SK-N-SH treated with all-trans-retinoic acid at 6 μM for 48 hours (cell line): ENCODE measurements at regions not wholly inside any gene's neighbourhood (a gene's known extent, or its start where the extent isn't known, plus 50 kb on each side); places are given as distances from the start of the nearest gene placed in this dataset.

Experiments used
- ATAC-seq: fragments of 200-7000 bp; cut with Tn5 transposase; 3 replicates; pipeline ENCODE4 v1.9.1; 2020; ENCODE audit warnings: mild to moderate bottlenecking, moderate library complexity
- ARNTL ChIP-seq: fragments of 450-650 bp; formaldehyde crosslinking; IDR thresholded peaks from 2 replicates; pipeline ENCODE4 v1.5.0; 2020; ENCODE audit warnings: low read depth, mild to moderate bottlenecking, moderate library complexity, borderline replicate concordance
- BACH2 ChIP-seq: fragments of 250-450 bp; sonication (Bioruptor Pico); IDR thresholded peaks from 2 replicates; pipeline ENCODE4 v1.9.0; 2021; ENCODE audit warnings: mild to moderate bottlenecking, borderline replicate concordance
- CREB5 ChIP-seq: fragments of 250-450 bp; sonication (Bioruptor Pico); IDR thresholded peaks from 2 replicates; pipeline ENCODE4 v1.5.1; 2020; ENCODE audit warnings: low read depth, mild to moderate bottlenecking, moderate library complexity
- CSDC2 ChIP-seq: fragments of 250-450 bp; sonication (Bioruptor Pico); IDR thresholded peaks from 2 replicates; pipeline ENCODE4 v1.5.0; 2020; ENCODE audit warnings: mild to moderate bottlenecking, moderate library complexity
- CSRNP3 ChIP-seq: fragments of 250-450 bp; sonication (Bioruptor Pico); IDR thresholded peaks from 2 replicates; pipeline ENCODE4 v1.5.1; 2021; ENCODE audit warnings: mild to moderate bottlenecking, moderate library complexity
- ESRRG ChIP-seq: fragments of 250-450 bp; sonication (Bioruptor Pico); IDR thresholded peaks from 2 replicates; pipeline ENCODE4 v1.6.1; 2021; ENCODE audit warnings: mild to moderate bottlenecking
- GLIS3 ChIP-seq: fragments of 250-450 bp; sonication (Bioruptor Pico); IDR thresholded peaks from 2 replicates; pipeline ENCODE4 v1.5.0; 2020; ENCODE audit warnings: mild to moderate bottlenecking, moderate library complexity
- ISL1 ChIP-seq: fragments of 250-450 bp; sonication (Bioruptor Pico); IDR thresholded peaks from 2 replicates; pipeline ENCODE4 v2.1.2; 2022; ENCODE audit warnings: mild to moderate bottlenecking, moderate library complexity
- OSR1 ChIP-seq: fragments of 250-450 bp; sonication (Bioruptor Pico); IDR thresholded peaks from 2 replicates; pipeline ENCODE4 v1.8.0; 2022; ENCODE audit warnings: moderate library complexity, mild to moderate bottlenecking, inconsistent platforms
- POU6F1 ChIP-seq: fragments of 250-450 bp; sonication (Bioruptor Pico); IDR thresholded peaks from 2 replicates; pipeline ENCODE4 v1.8.0; 2021; ENCODE audit warnings: low read depth, mild to moderate bottlenecking, moderate library complexity, borderline replicate concordance
- PPARA ChIP-seq: fragments of 250-450 bp; sonication (Bioruptor Pico); IDR thresholded peaks from 2 replicates; pipeline ENCODE4 v1.5.0; 2020; ENCODE audit warnings: mild to moderate bottlenecking, borderline replicate concordance
- RARB ChIP-seq: fragments of 250-450 bp; sonication (Bioruptor Pico); IDR thresholded peaks from 2 replicates; pipeline ENCODE4 v1.8.0; 2021; ENCODE audit warnings: mild to moderate bottlenecking, moderate library complexity
- SNAI2 ChIP-seq: fragments of 250-450 bp; sonication (Bioruptor Pico); IDR thresholded peaks from 2 replicates; pipeline ENCODE4 v1.5.0; 2020; ENCODE audit warnings: mild to moderate bottlenecking, moderate library complexity
- TCF4 ChIP-seq: fragments of 250-450 bp; sonication (Bioruptor Pico); IDR thresholded peaks from 2 replicates; pipeline ENCODE4 v1.8.0; 2021; ENCODE audit warnings: mild to moderate bottlenecking, moderate library complexity, borderline replicate concordance
- TOX ChIP-seq: fragments of 250-450 bp; sonication (Bioruptor Pico); IDR thresholded peaks from 2 replicates; pipeline ENCODE4 v1.8.0; 2021; ENCODE audit warnings: mild to moderate bottlenecking, moderate library complexity, borderline replicate concordance
- TSHZ2 ChIP-seq: fragments of 250-450 bp; sonication (Bioruptor Pico); IDR thresholded peaks from 2 replicates; pipeline ENCODE4 v1.5.0; 2020; ENCODE audit warnings: mild to moderate bottlenecking, moderate library complexity
- ZFP3 ChIP-seq: fragments of 250-450 bp; sonication (Bioruptor Pico); IDR thresholded peaks from 2 replicates; pipeline ENCODE4 v1.5.0; 2020; ENCODE audit warnings: mild to moderate bottlenecking, moderate library complexity
- ZFP30 ChIP-seq: fragments of 450-650 bp; formaldehyde crosslinking; IDR thresholded peaks from 2 replicates; pipeline ENCODE4 v1.5.0; 2022; ENCODE audit warnings: mild to moderate bottlenecking, moderate library complexity
- ZNF565 ChIP-seq: fragments of 450-650 bp; formaldehyde crosslinking; conservative IDR thresholded peaks from 2 replicates; pipeline ENCODE4 v1.5.0; 2020; ENCODE audit warnings: low read depth, mild to moderate bottlenecking, moderate library complexity
- ZNF70 ChIP-seq: fragments of 450-650 bp; formaldehyde crosslinking; IDR thresholded peaks from 2 replicates; pipeline ENCODE4 v1.5.0; 2020; ENCODE audit warnings: mild to moderate bottlenecking, moderate library complexity
- ZNF8 ChIP-seq: fragments of 450-650 bp; formaldehyde crosslinking; IDR thresholded peaks from 2 replicates; pipeline ENCODE4 v1.5.0; 2020; ENCODE audit warnings: mild to moderate bottlenecking, moderate library complexity

GRCh38 chr21:40936178-40936577, 89.2 kb upstream of the DSCAM start:
- no peak for TF ChIP-seq OSR1 (CRISPR knock-in tag)
- TF ChIP-seq ISL1 (CRISPR knock-in tag), result no peak
- no peak for TF ChIP-seq TOX (CRISPR knock-in tag)
- no peak for TF ChIP-seq TCF4 (CRISPR knock-in tag)
- no peak for TF ChIP-seq CSRNP3
- TF ChIP-seq SNAI2 (CRISPR knock-in tag), result no peak
- no peak for TF ChIP-seq BACH2 (CRISPR knock-in tag)
- no peak for TF ChIP-seq ZNF565 (CRISPR knock-in tag)
- no peak for TF ChIP-seq CREB5 (CRISPR knock-in tag)
- no peak for TF ChIP-seq ZFP30
- TF ChIP-seq, all 23 proteins: peak for 0
- no peak for ATAC-seq

GRCh38 chr21:40936771-40937261, 89.9 kb upstream of the DSCAM start:
- TF ChIP-seq CSDC2 (CRISPR knock-in tag), result no peak
- ATAC-seq, result no peak

- no peak for TF ChIP-seq CSRNP3
- no peak for TF ChIP-seq BACH2 (CRISPR knock-in tag)
- TF ChIP-seq TOX (CRISPR knock-in tag), result no peak
- no peak for TF ChIP-seq ARNTL (CRISPR knock-in tag)
- no peak for TF ChIP-seq SNAI2 (CRISPR knock-in tag)
- TF ChIP-seq RARB (CRISPR knock-in tag), result no peak
- TF ChIP-seq ZFP3 (CRISPR knock-in tag), result no peak
- no peak for TF ChIP-seq POU6F1 (CRISPR knock-in tag)
- no peak for TF ChIP-seq PPARA (CRISPR knock-in tag)
- no peak for TF ChIP-seq GLIS3
- no peak for TF ChIP-seq ESRRG (CRISPR knock-in tag)
- TF ChIP-seq CREB5 (CRISPR knock-in tag), result no peak
- no peak for TF ChIP-seq ISL1 (CRISPR knock-in tag)
- no peak for TF ChIP-seq ZNF565 (CRISPR knock-in tag)
- no peak for TF ChIP-seq ZNF70 (CRISPR knock-in tag)
- TF ChIP-seq ZNF8, result no peak
- no peak for ATAC-seq
Measured at GRCh38 chr21:40938078-40938477, 91.1 kb upstream of the DSCAM start.

GRCh38 chr21:40938611-40939010, 91.7 kb upstream of the DSCAM start:
- ATAC-seq, result no peak
- TF ChIP-seq CREB5 (CRISPR knock-in tag) (no peak), ARNTL (CRISPR knock-in tag) (no peak), POU6F1 (CRISPR knock-in tag) (no peak), TCF4 (CRISPR knock-in tag) (no peak), BACH2 (CRISPR knock-in tag) (no peak), ZNF8 (no peak), TSHZ2 (no peak), ZNF565 (CRISPR knock-in tag) (no peak), ESRRG (CRISPR knock-in tag) (no peak), TOX (CRISPR knock-in tag) (no peak)
